HepG2 (cell line): ENCODE measurements at regions not wholly inside any gene's neighbourhood (a gene's known extent, or its start where the extent isn't known, plus 50 kb on each side); places are given as distances from the start of the nearest gene placed in this dataset.

Source experiments
- ATAC-seq: fragments of 200-7000 bp; cut with Tn5 transposase; 3 replicates; pipeline ENCODE4 v1.9.1; 2020; ENCODE audit warnings: mild to moderate bottlenecking, moderate library complexity
- BruUV-seq: library from RNA; stranded (reverse); fragments of 400-500 nt; replicated peaks from 2 replicates; lab custom pipeline; 2021; lab: Mats Ljungman, UMichigan
- CTCF ChIA-PET: fragments of 300-600 bp; formaldehyde crosslinking; extraction: SDS; loops from one replicate; lab custom pipeline; 2021; ENCODE audit warnings: low total read pairs, inconsistent platforms, low intra/inter-chr PET ratio; lab: Yijun Ruan, JAX
- POLR2A ChIA-PET: fragments of 350-600 bp; sonication (Branson Sonifier 250); formaldehyde crosslinking; loops from one replicate; lab custom pipeline; 2020; ENCODE audit warnings: antibody characterized with exemption, inconsistent platforms; lab: Yijun Ruan, JAX
- DNase-seq: peaks from one replicate; pipeline ENCODE4 v3.0.0-alpha.2; 2015; ENCODE audit warnings: low spot score
- FAIRE-seq: peaks from 3 replicates; lab custom pipeline; 2011; peaks lifted over from hg19 to GRCh38; lab: Jason Lieb, UNC
- H2AFZ ChIP-seq: one replicate; pipeline ENCODE4 v1.6.1; 2011; ENCODE audit warnings: low read length, inconsistent platforms
- H3K27ac ChIP-seq: fragments of 300-600 bp; 3 replicates; pipeline ENCODE4 v1.8.0; 2011; ENCODE audit warnings: mixed run types, mild to moderate bottlenecking, mixed read lengths, low read length, inconsistent platforms; ENCODE audit not compliant: insufficient read depth; ENCODE audit errors: extremely low read length
- H3K27me3 ChIP-seq, 2 experiments: fragments of 200-600 bp in 1 of 2; 2 replicates in 1 of 2; 3 replicates in 1 of 2; pipeline versions ENCODE4 v1.6.0 to v1.8.0; 2011; ENCODE audit warnings: low read length in 2 of 2, mild to moderate bottlenecking in 2 of 2, moderate library complexity in 2 of 2, inconsistent platforms in 1 of 2; ENCODE audit not compliant: insufficient read depth in 2 of 2, control insufficient read depth in 1 of 2
- H3K36me3 ChIP-seq, 2 experiments: fragments of 200-600 bp in 1 of 2; replicated peaks in 1 of 2; 2 replicates in 1 of 2; 3 replicates in 1 of 2; pipeline versions ENCODE4 v1.5.1 to v1.8.0; 2011; ENCODE audit warnings: low read length in 2 of 2, inconsistent platforms in 1 of 2; ENCODE audit not compliant: insufficient read depth in 2 of 2, control insufficient read depth in 1 of 2
- H3K4me1 ChIP-seq: 2 replicates; pipeline ENCODE4 v1.5.1; 2012; ENCODE audit warnings: low read length, inconsistent platforms; ENCODE audit not compliant: insufficient read depth
- H3K4me2 ChIP-seq: 2 replicates; pipeline ENCODE4 v1.6.0; 2011; ENCODE audit warnings: low read depth, low read length, inconsistent platforms
- H3K4me3 ChIP-seq, 3 experiments: fragments of 200-600 bp in 1 of 3; sonication (generic), shearing (Covaris generic) in 1 of 3; replicated peaks in 1 of 3; 2 replicates each; pipeline ENCODE4 v1.5.1; 2011 to 2016; ENCODE audit warnings: low read length in 3 of 3, inconsistent platforms in 2 of 3, low read depth in 2 of 3, mild to moderate bottlenecking in 2 of 3, control low read depth in 1 of 3, mixed read lengths in 1 of 3; ENCODE audit not compliant: insufficient read depth in 1 of 3
- H3K79me2 ChIP-seq: one replicate; pipeline ENCODE4 v1.6.1; 2011; ENCODE audit warnings: low read length, inconsistent platforms; ENCODE audit not compliant: insufficient read depth
- H3K9ac ChIP-seq: 2 replicates; pipeline ENCODE4 v1.6.0; 2011; ENCODE audit warnings: mild to moderate bottlenecking, low read depth, low read length, inconsistent platforms; ENCODE audit not compliant: insufficient read depth
- H3K9me3 ChIP-seq: 2 replicates; pipeline ENCODE4 v1.5.1; 2012; ENCODE audit warnings: mild to moderate bottlenecking, low read length
- H4K20me1 ChIP-seq: 2 replicates; pipeline ENCODE4 v1.6.0; 2011; ENCODE audit warnings: inconsistent platforms, mild to moderate bottlenecking, low read length, moderate library complexity; ENCODE audit not compliant: insufficient read depth
- CCDC6 ChIP-seq: sonication (generic); formaldehyde crosslinking; IDR thresholded peaks from 2 replicates; pipeline ENCODE4 v1.8.1; 2022; ENCODE audit warnings: mild to moderate bottlenecking, missing genetic modification reagents, moderate library complexity
- KLF13 ChIP-seq: sonication (generic); formaldehyde crosslinking; IDR thresholded peaks from 2 replicates; pipeline ENCODE4 v1.4.0; 2020; ENCODE audit warnings: mild to moderate bottlenecking, missing genetic modification reagents
- MIXL1 ChIP-seq: IDR thresholded peaks from 2 replicates; pipeline ENCODE4 v1.6.1; 2016
- SALL1 ChIP-seq: sonication (generic); formaldehyde crosslinking; IDR thresholded peaks from 2 replicates; pipeline ENCODE4 v1.8.0; 2022; ENCODE audit warnings: mild to moderate bottlenecking, missing genetic modification reagents
- THAP11 ChIP-seq: IDR thresholded peaks from 2 replicates; pipeline ENCODE4 v1.6.1; 2016; ENCODE audit warnings: missing biosample characterization, missing genetic modification reagents
- ZBTB7B ChIP-seq: sonication (generic); formaldehyde crosslinking; IDR thresholded peaks from 2 replicates; pipeline ENCODE4 v1.4.0; 2020; ENCODE audit warnings: missing genetic modification reagents
- ZFP36L2 ChIP-seq: sonication (generic); formaldehyde crosslinking; IDR thresholded peaks from 2 replicates; pipeline ENCODE4 v1.4.0; 2020; ENCODE audit warnings: missing genetic modification reagents
- ZNF121 ChIP-seq: sonication (generic); formaldehyde crosslinking; IDR thresholded peaks from 2 replicates; pipeline ENCODE4 v1.5.0; 2020; ENCODE audit warnings: mild to moderate bottlenecking, missing genetic modification reagents
- ZNF235 ChIP-seq: sonication (generic); formaldehyde crosslinking; IDR thresholded peaks from 2 replicates; pipeline ENCODE4 v1.8.1; 2023; ENCODE audit warnings: mild to moderate bottlenecking, missing genetic modification reagents, borderline replicate concordance
- ZNF264 ChIP-seq: sonication (generic); formaldehyde crosslinking; IDR thresholded peaks from 2 replicates; pipeline ENCODE4 v1.4.0; 2020; ENCODE audit warnings: missing genetic modification reagents
- ZNF616 ChIP-seq: sonication (generic); formaldehyde crosslinking; IDR thresholded peaks from 2 replicates; pipeline ENCODE4 v1.5.0; 2020; ENCODE audit warnings: low read depth, mild to moderate bottlenecking, missing genetic modification reagents
- WGBS: methylation state at CpG from one replicate; pipeline ENCODE4 v1.1.6; 2017; ENCODE audit warnings: low lambda C conversion rate; 5-methylcytosine and 5-hydroxymethylcytosine counted together
- in situ Hi-C: cut with HindIII; loops from 2 replicates; pipeline ENCODE4 v1.10.0; 2017; ENCODE audit warnings: low pct_unique_long_range_greater_than_20kb; ENCODE audit not compliant: extremely low pct_ligation_motif_present
- intact Hi-C: fragments of 100-400 bp; cut with micrococcal nuclease; formaldehyde crosslinking; loops from one replicate; pipeline ENCODE4 v1.10.0; 2022; ENCODE audit not compliant: unreplicated experiment
- TF ChIP-seq, protein P1 (sequence below): fragments of 450-650 bp; IDR thresholded peaks from 2 replicates; pipeline ENCODE4 v1.6.1; 2017
- TF ChIP-seq, protein P2 (sequence below), 2 experiments: sonication (generic) in 1 of 2; formaldehyde crosslinking in 1 of 2; IDR thresholded peaks; 2 replicates each; pipeline versions ENCODE4 v1.5.1 to v1.6.1; 2011 to 2020; ENCODE audit warnings: borderline replicate concordance in 1 of 2, low read depth in 1 of 2, low read length in 1 of 2, mild to moderate bottlenecking in 1 of 2, missing genetic modification reagents in 1 of 2, moderate library complexity in 1 of 2

GRCh38 chr1:232521660-232522059, 108.3 kb downstream of the SIPA1L2 start:
- Histone ChIP-seq H3K27ac (no peak overlapping the region), H3K4me2 (no peak overlapping the region), H3K4me3 (no peak overlapping the region), H4K20me1 (no peaks in the 10 kb centered on the region), H3K4me1 (no peaks in the 10 kb centered on the region), H3K36me3 (no peaks in the 10 kb centered on the region), H2AFZ (no peak overlapping the region), H3K9ac (no peak overlapping the region)
- no TSS peak for BruUV-seq
- 0% methylated on average over 1 of the region's 1 CpG for WGBS
- DNase-seq (no peak), FAIRE-seq (no peak)
- ChIA-PET POLR2A (no interaction called here), CTCF (no interaction called here)
- intact Hi-C loops (no loop called here), in situ Hi-C loops (no loop called here)
- TF ChIP-seq ZFP36L2 (no peak), SALL1 (CRISPR knock-in tag) (no peak), ZBTB7B (CRISPR knock-in tag) (no peak), CCDC6 (CRISPR knock-in tag) (no peak), MIXL1 (no peak), ZNF235 (CRISPR knock-in tag) (no peak)
- TF ChIP-seq, protein P1, sequence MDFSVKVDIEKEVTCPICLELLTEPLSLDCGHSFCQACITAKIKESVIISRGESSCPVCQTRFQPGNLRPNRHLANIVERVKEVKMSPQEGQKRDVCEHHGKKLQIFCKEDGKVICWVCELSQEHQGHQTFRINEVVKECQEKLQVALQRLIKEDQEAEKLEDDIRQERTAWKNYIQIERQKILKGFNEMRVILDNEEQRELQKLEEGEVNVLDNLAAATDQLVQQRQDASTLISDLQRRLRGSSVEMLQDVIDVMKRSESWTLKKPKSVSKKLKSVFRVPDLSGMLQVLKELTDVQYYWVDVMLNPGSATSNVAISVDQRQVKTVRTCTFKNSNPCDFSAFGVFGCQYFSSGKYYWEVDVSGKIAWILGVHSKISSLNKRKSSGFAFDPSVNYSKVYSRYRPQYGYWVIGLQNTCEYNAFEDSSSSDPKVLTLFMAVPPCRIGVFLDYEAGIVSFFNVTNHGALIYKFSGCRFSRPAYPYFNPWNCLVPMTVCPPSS = no peak
- TF ChIP-seq, all 625 proteins: peak for 0
- no peaks in the 10 kb centered on the region; a peak in 1 of 5 replicates for H3K27me3 ChIP-seq
- H3K79me2 ChIP-seq = no peaks in the 10 kb centered on the region
- ATAC-seq = no peak
- H3K9me3 ChIP-seq = no peaks in the 10 kb centered on the region

- FAIRE-seq = no peak
- H3K27me3 ChIP-seq = no peaks in the 10 kb centered on the region; a peak in 1 of 5 replicates
- no peak overlapping the region for H2AFZ ChIP-seq
- no peak overlapping the region for H3K27ac ChIP-seq
- ChIA-PET POLR2A (no interaction called here), CTCF (no interaction called here)
- H3K4me3 ChIP-seq = no peak overlapping the region
- no peaks in the 10 kb centered on the region for H3K36me3 ChIP-seq
- no peaks in the 10 kb centered on the region for H4K20me1 ChIP-seq
- in situ Hi-C loops = no loop called here
- no peak for DNase-seq
- no peak overlapping the region for H3K9ac ChIP-seq
- 8% methylated on average over 9 of the region's 11 CpGs for WGBS
- ATAC-seq = no peak
- no peaks in the 10 kb centered on the region for H3K4me1 ChIP-seq
- intact Hi-C loops = no loop called here
- no peaks in the 10 kb centered on the region for H3K9me3 ChIP-seq
- H3K4me2 ChIP-seq = no peak overlapping the region
- BruUV-seq = no TSS peak
- H3K79me2 ChIP-seq = no peaks in the 10 kb centered on the region
- no peak for TF ChIP-seq THAP11 (CRISPR knock-in tag)
- TF ChIP-seq KLF13 (CRISPR knock-in tag) = no peak
- no peak for TF ChIP-seq ZNF121
- no peak for TF ChIP-seq ZNF616 (CRISPR knock-in tag)
- no peak for TF ChIP-seq ZNF264 (CRISPR knock-in tag)
- TF ChIP-seq, protein P2, sequence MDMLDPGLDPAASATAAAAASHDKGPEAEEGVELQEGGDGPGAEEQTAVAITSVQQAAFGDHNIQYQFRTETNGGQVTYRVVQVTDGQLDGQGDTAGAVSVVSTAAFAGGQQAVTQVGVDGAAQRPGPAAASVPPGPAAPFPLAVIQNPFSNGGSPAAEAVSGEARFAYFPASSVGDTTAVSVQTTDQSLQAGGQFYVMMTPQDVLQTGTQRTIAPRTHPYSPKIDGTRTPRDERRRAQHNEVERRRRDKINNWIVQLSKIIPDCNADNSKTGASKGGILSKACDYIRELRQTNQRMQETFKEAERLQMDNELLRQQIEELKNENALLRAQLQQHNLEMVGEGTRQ (IDR thresholded peaks at IDR 0.05; ENCODE audit: low read depth, low read length) = no peak
- TF ChIP-seq, protein P2 (CRISPR knock-in tag; IDR thresholded peaks at IDR 0.05; ENCODE audit: borderline replicate concordance) = no peak
These were observed 110.7 kb downstream of the SIPA1L2 start for GRCh38 chr1:232519186-232519585.
